ENCODE measurements at regions not wholly inside any gene's neighbourhood (a gene's known extent, or its start where the extent isn't known, plus 50 kb on each side); places are given as distances from the start of the nearest gene placed in this dataset.

GRCh38 chr10:2929480-2930258 lies 137.7 kb upstream of the PFKP start:
- Histone ChIP-seq H3K27me3 (replicated peaks in 1 of 7) (peaks cover 0 to 44% (median 0%) of the 10 kb centered on the region in 7 donors), H3K27ac (no peak overlapping the region), H3K36me3 (no peaks in the 10 kb centered on the region), H3K4me3 (no peak overlapping the region), H3K9me3 (no peaks in the 10 kb centered on the region), H3K4me1 (peaks cover 0 to 19% (median 8%) of the 10 kb centered on the region in 6 donors)
- DNase-seq, result no peak
- intact Hi-C loops (cut with DNase I; ENCODE audit: low total_unique reads), result no loop called here
- WGBS, 5 donors, result 70 to 75% (median 73%) methylated on average over 10 of the region's 10 CpGs
- TF ChIP-seq POLR2A (IDR thresholded peaks at IDR 0.05) (no peak), POLR2AphosphoS5 (IDR thresholded peaks at IDR 0.05) (no peak), CTCF (IDR thresholded peaks at IDR 0.05 in 8 of 11, conservative IDR thresholded peaks at IDR 0.05 in 3 of 11) (no peak)

- DNase-seq, result no peak
- intact Hi-C loops (cut with DNase I; ENCODE audit: low total_unique reads), result no loop called here
Observed at GRCh38 chr10:2927958-2928840, 139.1 kb upstream of the PFKP start.

GRCh38 chr10:2926918-2927660 lies 140.3 kb upstream of the PFKP start:
- intact Hi-C loops (cut with DNase I; ENCODE audit: low total_unique reads), result no loop called here
- TF ChIP-seq CTCF (IDR thresholded peaks at IDR 0.05 in 8 of 11, conservative IDR thresholded peaks at IDR 0.05 in 3 of 11) (no peak), POLR2A (IDR thresholded peaks at IDR 0.05) (no peak), POLR2AphosphoS5 (IDR thresholded peaks at IDR 0.05) (no peak)
- 67 to 90% (median 71%) methylated on average over 9 of the region's 9 CpGs for WGBS, 5 donors

More at GRCh38 chr10:2927958-2928840, 139.1 kb upstream of the PFKP start:
- H3K9me3 ChIP-seq, result no peaks in the 10 kb centered on the region
- H3K4me3 ChIP-seq, result no peak overlapping the region
- no peak overlapping the region for H3K27ac ChIP-seq
- WGBS, 5 donors, result 34 to 41% (median 38%) methylated on average over 15 of the region's 15 CpGs
- no peak for TF ChIP-seq POLR2AphosphoS5 (IDR thresholded peaks at IDR 0.05)
- no peak for TF ChIP-seq POLR2A (IDR thresholded peaks at IDR 0.05)
- TF ChIP-seq CTCF (IDR thresholded peaks at IDR 0.05 in 8 of 11, conservative IDR thresholded peaks at IDR 0.05 in 3 of 11), result peak in 10 of 11 experiments; percentile 23 to 73 (median 55)
- peaks cover 0 to 47% (median 0%) of the 10 kb centered on the region in 7 donors for H3K27me3 ChIP-seq (replicated peaks in 1 of 7)
- H3K36me3 ChIP-seq, result no peaks in the 10 kb centered on the region
- H3K4me1 ChIP-seq, result peaks cover 0 to 19% (median 8%) of the 10 kb centered on the region in 6 donors

More at GRCh38 chr10:2926918-2927660, 140.3 kb upstream of the PFKP start:
- Histone ChIP-seq H3K4me1 (peaks cover 0 to 19% (median 8%) of the 10 kb centered on the region in 6 donors), H3K9me3 (no peaks in the 10 kb centered on the region), H3K27ac (no peak overlapping the region), H3K36me3 (no peaks in the 10 kb centered on the region), H3K27me3 (replicated peaks in 1 of 7) (peaks cover 0 to 54% (median 0%) of the 10 kb centered on the region in 7 donors), H3K4me3 (no peak overlapping the region)
- DNase-seq, result no peak

Measured in spleen (tissue), 11 donors.